CD14-positive monocyte (primary cell): ENCODE measurements at regions not wholly inside any gene's neighbourhood (a gene's known extent, or its start where the extent isn't known, plus 50 kb on each side); places are given as distances from the start of the nearest gene placed in this dataset.
A peak's percentile ranks its signal among the peaks of the same experiment; 100 is the strongest.

Experiments used
- DNase-seq, 3 donors: peaks; one replicate each; pipeline ENCODE4 v3.0.0-alpha.2; 2011 to 2022
- H2AFZ ChIP-seq: 2 replicates; pipeline ENCODE4 v1.6.0; 2012; ENCODE audit warnings: mild to moderate bottlenecking, low read depth, low read length, inconsistent platforms; ENCODE audit not compliant: insufficient read depth, poor library complexity, severe bottlenecking
- H3K27ac ChIP-seq, 2 donors: 1 replicate in 1 of 2; 2 replicates in 1 of 2; pipeline ENCODE4 v1.5.1; 2012 to 2013; ENCODE audit warnings: low read length in 2 of 2, control low read depth in 1 of 2, inconsistent platforms in 1 of 2, low read depth in 1 of 2, mild to moderate bottlenecking in 1 of 2
- H3K27me3 ChIP-seq, 2 donors: one replicate each; pipeline versions ENCODE4 v1.6.0 to v1.6.1; 2011 to 2013; ENCODE audit warnings: low read length in 2 of 2; ENCODE audit not compliant: control insufficient read depth in 2 of 2, insufficient read depth in 2 of 2
- H3K36me3 ChIP-seq, 2 donors: replicated peaks in 1 of 2; 1 replicate in 1 of 2; 2 replicates in 1 of 2; pipeline versions ENCODE4 v1.5.1 to v1.6.1; 2012 to 2013; ENCODE audit warnings: low read length in 2 of 2, control low read depth in 1 of 2, inconsistent platforms in 1 of 2, mild to moderate bottlenecking in 1 of 2; ENCODE audit not compliant: insufficient read depth in 2 of 2, control insufficient read depth in 1 of 2
- H3K4me1 ChIP-seq, 2 donors: 1 replicate in 1 of 2; 2 replicates in 1 of 2; pipeline versions ENCODE4 v1.5.1 to v1.6.1; 2012 to 2013; ENCODE audit warnings: low read length in 2 of 2, control low read depth in 1 of 2, inconsistent platforms in 1 of 2, mild to moderate bottlenecking in 1 of 2, moderate library complexity in 1 of 2; ENCODE audit not compliant: insufficient read depth in 2 of 2, control insufficient read depth in 1 of 2
- H3K4me2 ChIP-seq: replicated peaks from 2 replicates; pipeline ENCODE3; 2012; ENCODE audit warnings: low read length, moderate library complexity, mild to moderate bottlenecking; ENCODE audit not compliant: poor library complexity, severe bottlenecking; ENCODE audit errors: extremely low read depth
- H3K4me3 ChIP-seq, 3 experiments: fragments of 200-600 bp in 1 of 3; sonication (generic) in 1 of 3; replicated peaks in 1 of 3; 1 replicate in 2 of 3; 2 replicates in 1 of 3; pipeline ENCODE4 v1.5.1; 2011 to 2013; ENCODE audit warnings: low read length in 3 of 3, mild to moderate bottlenecking in 3 of 3, control low read depth in 2 of 3, low read depth in 2 of 3, inconsistent platforms in 1 of 3, moderate library complexity in 1 of 3
- H3K79me2 ChIP-seq: 2 replicates; pipeline ENCODE4 v1.6.0; 2012; ENCODE audit warnings: mild to moderate bottlenecking, control low read depth, inconsistent platforms, low read length, moderate library complexity; ENCODE audit not compliant: insufficient read depth
- H3K9ac ChIP-seq: 2 replicates; pipeline ENCODE4 v1.6.0; 2017; ENCODE audit warnings: low read length, mild to moderate bottlenecking; ENCODE audit not compliant: insufficient read depth, poor library complexity, severe bottlenecking
- H3K9me3 ChIP-seq, 2 donors: replicated peaks in 1 of 2; 1 replicate in 1 of 2; 2 replicates in 1 of 2; pipeline versions ENCODE4 v1.5.1 to v1.6.1; 2012 to 2013; ENCODE audit warnings: low read length in 2 of 2, control low read depth in 1 of 2; ENCODE audit not compliant: control insufficient read depth in 1 of 2, insufficient read depth in 1 of 2
- H4K20me1 ChIP-seq: 2 replicates; pipeline ENCODE4 v1.6.0; 2012; ENCODE audit warnings: mild to moderate bottlenecking, low read length, control low read depth, moderate library complexity; ENCODE audit not compliant: insufficient read depth
- H3K27ac Mint-ChIP-seq, 7 donors: one replicate each; pipeline ENCODE4 v1.8.0; 2020; ENCODE audit warnings: mild to moderate bottlenecking in 7 of 7, mixed read lengths in 7 of 7, moderate library complexity in 6 of 7, inconsistent platforms in 2 of 7
- H3K27me3 Mint-ChIP-seq, 3 donors: one replicate each; pipeline ENCODE4 v1.8.0; 2021 to 2022; ENCODE audit warnings: low read depth in 3 of 3, mild to moderate bottlenecking in 3 of 3, mixed read lengths in 3 of 3, moderate library complexity in 3 of 3, inconsistent platforms in 1 of 3
- H3K36me3 Mint-ChIP-seq, 2 donors: one replicate each; pipeline ENCODE4 v1.8.0; 2020; ENCODE audit warnings: mixed read lengths in 2 of 2, inconsistent platforms in 1 of 2, mild to moderate bottlenecking in 1 of 2
- H3K4me1 Mint-ChIP-seq: one replicate; pipeline ENCODE4 v1.8.0; 2020; ENCODE audit warnings: mild to moderate bottlenecking, mixed read lengths
- H3K4me3 Mint-ChIP-seq, 2 donors: one replicate each; pipeline ENCODE4 v1.8.0; 2020; ENCODE audit warnings: mild to moderate bottlenecking in 2 of 2, mixed read lengths in 2 of 2, moderate library complexity in 1 of 2
- H3K9me3 Mint-ChIP-seq, 7 donors: one replicate each; pipeline ENCODE4 v1.8.0; 2020 to 2022; ENCODE audit warnings: mixed read lengths in 7 of 7, mild to moderate bottlenecking in 6 of 7, moderate library complexity in 6 of 7, inconsistent platforms in 2 of 7
- CTCF ChIP-seq: fragments of 200-600 bp; IDR thresholded peaks from one replicate; pipeline ENCODE4 v1.8.0; 2022; ENCODE audit warnings: antibody characterized with exemption, mild to moderate bottlenecking
- WGBS: methylation state at CpG from one replicate; pipeline ENCODE4 v1.1.5; 2013; ENCODE audit warnings: missing lambda C conversion rate; ENCODE audit not compliant: insufficient coverage; 5-methylcytosine and 5-hydroxymethylcytosine counted together
- intact Hi-C, 2 donors: fragments of 100-400 bp; cut with micrococcal nuclease; formaldehyde crosslinking; loops; one replicate each; pipeline versions ENCODE4 v1.15.0 to v1.15.1; 2023

GRCh38 chr6:14187406-14187805, 69.8 kb downstream of the CD83 start:
- H3K9me3 Mint-ChIP-seq, result peaks cover 0 to 5% (median 2%) of the 10 kb centered on the region in 7 donors
- H3K36me3 Mint-ChIP-seq, result no peaks in the 10 kb centered on the region
- intact Hi-C loops, result no loop called here
- H3K4me1 Mint-ChIP-seq, result no peaks in the 10 kb centered on the region
- Histone ChIP-seq H3K79me2 (no peaks in the 10 kb centered on the region), H3K9me3 (no peaks in the 10 kb centered on the region), H3K4me1 (no peaks in the 10 kb centered on the region), H2AFZ (no peak overlapping the region), H3K27me3 (no peaks in the 10 kb centered on the region), H3K4me3 (no peak overlapping the region), H3K4me2 (no peak overlapping the region), H3K36me3 (no peaks in the 10 kb centered on the region), H3K9ac (no peak overlapping the region), H3K27ac (no peak overlapping the region), H4K20me1 (no peaks in the 10 kb centered on the region)
- no peak overlapping the region for H3K4me3 Mint-ChIP-seq
- DNase-seq, result no peak
- no peak for TF ChIP-seq CTCF
- peak overlapping the region in 1 of 7 donors; percentile 28 for H3K27ac Mint-ChIP-seq
- 88% methylated on average over 1 of the region's 3 CpGs for WGBS
- H3K27me3 Mint-ChIP-seq, result peaks cover 0 to 2% (median 0%) of the 10 kb centered on the region in 3 donors

- Mint-ChIP-seq H3K4me3 (no peak overlapping the region), H3K27ac (no peak overlapping the region), H3K4me1 (no peaks in the 10 kb centered on the region)
Observed at GRCh38 chr6:14189074-14189473, 71.5 kb downstream of the CD83 start.

More at GRCh38 chr6:14189074-14189473, 71.5 kb downstream of the CD83 start:
- Mint-ChIP-seq H3K36me3 (no peaks in the 10 kb centered on the region), H3K27me3 (peaks cover 0 to 2% (median 0%) of the 10 kb centered on the region in 3 donors), H3K9me3 (peaks cover 0 to 5% (median 2%) of the 10 kb centered on the region in 7 donors)
- no CpG with 5 or more reads among the region's 2 CpGs for WGBS
- Histone ChIP-seq H2AFZ (no peak overlapping the region), H3K79me2 (no peaks in the 10 kb centered on the region), H3K4me1 (no peaks in the 10 kb centered on the region), H3K4me2 (no peak overlapping the region), H3K9me3 (no peaks in the 10 kb centered on the region), H3K27me3 (no peaks in the 10 kb centered on the region), H3K9ac (no peak overlapping the region), H3K36me3 (no peaks in the 10 kb centered on the region), H4K20me1 (no peaks in the 10 kb centered on the region), H3K27ac (no peak overlapping the region), H3K4me3 (no peak overlapping the region)
- DNase-seq, result no peak
- intact Hi-C loops, result no loop called here
- TF ChIP-seq CTCF, result no peak
